PC-9 (cell line): ENCODE measurements at regions not wholly inside any gene's neighbourhood (a gene's known extent, or its start where the extent isn't known, plus 50 kb on each side); places are given as distances from the start of the nearest gene placed in this dataset.

Experiments used
- CTCF ChIP-seq: fragments of 200-600 bp; sonication (generic); conservative IDR thresholded peaks from 2 replicates; pipeline ENCODE4 v1.6.1; 2017; ENCODE audit warnings: mixed run types, antibody characterized with exemption, mild to moderate bottlenecking, moderate library complexity
- EZH2 ChIP-seq: fragments of 200-600 bp; sonication (generic); IDR thresholded peaks from 2 replicates; pipeline ENCODE4 v1.8.0; 2017; ENCODE audit warnings: antibody characterized with exemption, low read depth

DNA sequence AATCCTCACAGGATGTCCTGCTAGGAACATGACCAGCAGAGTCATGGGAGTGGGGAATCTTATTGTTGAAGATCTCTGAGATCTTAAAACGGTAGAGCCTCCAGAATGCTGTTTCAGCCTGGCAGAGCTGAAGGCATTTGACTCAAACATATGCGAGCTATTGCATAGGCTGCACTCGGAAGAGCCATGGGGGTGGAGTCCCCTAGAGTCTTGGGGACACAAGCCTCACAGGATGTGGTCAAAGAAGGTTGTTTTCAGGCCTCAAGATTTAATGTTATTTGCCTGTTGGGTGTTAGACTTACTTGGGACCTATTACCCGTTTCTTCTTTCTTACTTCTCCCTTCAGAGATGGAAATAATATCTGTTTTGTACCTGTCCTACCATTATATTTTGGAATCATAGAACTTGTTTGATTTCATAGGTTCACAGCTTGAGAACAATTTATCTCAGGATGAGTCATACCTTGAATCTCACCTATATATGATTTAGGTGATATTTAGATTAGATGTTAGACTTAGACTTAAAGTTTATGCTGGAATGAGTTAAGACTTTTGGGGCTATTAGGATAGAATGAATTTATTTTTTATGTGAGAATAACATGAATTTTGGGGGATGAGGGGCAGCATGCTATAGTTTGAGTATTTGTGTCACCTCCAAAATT lies 172.2 kb upstream of the ATP2B1 start:
- TF ChIP-seq CTCF = no peak
- TF ChIP-seq EZH2 = no peak
